Fibroblast of villous mesenchyme (primary cell): ENCODE measurements at regions not wholly inside any gene's neighbourhood (a gene's known extent, or its start where the extent isn't known, plus 50 kb on each side); places are given as distances from the start of the nearest gene placed in this dataset.

Source experiments
- DNase-seq: peaks from one replicate; pipeline ENCODE4 v3.0.0-alpha.2; 2010; ENCODE audit warnings: low read depth
- H3K4me3 ChIP-seq: 2 replicates; pipeline ENCODE4 v1.5.1; 2011; ENCODE audit warnings: low read depth, mild to moderate bottlenecking, low read length
- TF ChIP-seq, protein P1 (sequence below): IDR thresholded peaks from 2 replicates; pipeline ENCODE4 v1.5.1; 2012; ENCODE audit warnings: low read depth, mild to moderate bottlenecking, low read length; ENCODE audit not compliant: insufficient read depth

DNA sequence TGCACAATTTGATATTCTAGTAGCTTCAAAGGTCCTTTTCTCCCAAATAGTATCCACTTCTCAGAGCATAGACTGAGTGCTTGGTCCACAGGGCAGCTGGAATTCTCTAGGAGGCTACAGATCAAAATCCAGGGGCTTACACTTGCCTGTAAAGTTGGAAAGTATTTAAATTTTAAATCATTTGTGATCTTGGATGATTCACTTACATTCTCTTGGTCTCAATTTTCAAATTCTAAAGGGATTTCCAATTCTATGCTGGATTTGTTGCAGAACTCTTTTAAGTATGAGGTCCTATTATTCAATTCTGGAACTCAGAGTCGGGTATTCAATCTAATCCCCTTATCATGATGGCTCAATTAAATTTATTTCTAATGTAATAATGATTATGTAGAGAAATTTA lies 492.3 kb downstream of the NYAP2 start:
- TF ChIP-seq, protein P1, sequence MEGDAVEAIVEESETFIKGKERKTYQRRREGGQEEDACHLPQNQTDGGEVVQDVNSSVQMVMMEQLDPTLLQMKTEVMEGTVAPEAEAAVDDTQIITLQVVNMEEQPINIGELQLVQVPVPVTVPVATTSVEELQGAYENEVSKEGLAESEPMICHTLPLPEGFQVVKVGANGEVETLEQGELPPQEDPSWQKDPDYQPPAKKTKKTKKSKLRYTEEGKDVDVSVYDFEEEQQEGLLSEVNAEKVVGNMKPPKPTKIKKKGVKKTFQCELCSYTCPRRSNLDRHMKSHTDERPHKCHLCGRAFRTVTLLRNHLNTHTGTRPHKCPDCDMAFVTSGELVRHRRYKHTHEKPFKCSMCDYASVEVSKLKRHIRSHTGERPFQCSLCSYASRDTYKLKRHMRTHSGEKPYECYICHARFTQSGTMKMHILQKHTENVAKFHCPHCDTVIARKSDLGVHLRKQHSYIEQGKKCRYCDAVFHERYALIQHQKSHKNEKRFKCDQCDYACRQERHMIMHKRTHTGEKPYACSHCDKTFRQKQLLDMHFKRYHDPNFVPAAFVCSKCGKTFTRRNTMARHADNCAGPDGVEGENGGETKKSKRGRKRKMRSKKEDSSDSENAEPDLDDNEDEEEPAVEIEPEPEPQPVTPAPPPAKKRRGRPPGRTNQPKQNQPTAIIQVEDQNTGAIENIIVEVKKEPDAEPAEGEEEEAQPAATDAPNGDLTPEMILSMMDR: no peak
- DNase-seq: no peak

GRCh38 chr2:225891013-225891412 lies 491.5 kb downstream of the NYAP2 start:
- TF ChIP-seq, protein P1: no peak
- no peak for DNase-seq
- H3K4me3 ChIP-seq: no peak overlapping the region

More for the DNA sequence above, 492.3 kb downstream of the NYAP2 start:
- H3K4me3 ChIP-seq: no peak overlapping the region

GRCh38 chr2:225889452-225889851 lies 489.9 kb downstream of the NYAP2 start:
- H3K4me3 ChIP-seq: no peak overlapping the region
- TF ChIP-seq, protein P1: peak; percentile 73
- DNase-seq: peak; percentile 90

DNA sequence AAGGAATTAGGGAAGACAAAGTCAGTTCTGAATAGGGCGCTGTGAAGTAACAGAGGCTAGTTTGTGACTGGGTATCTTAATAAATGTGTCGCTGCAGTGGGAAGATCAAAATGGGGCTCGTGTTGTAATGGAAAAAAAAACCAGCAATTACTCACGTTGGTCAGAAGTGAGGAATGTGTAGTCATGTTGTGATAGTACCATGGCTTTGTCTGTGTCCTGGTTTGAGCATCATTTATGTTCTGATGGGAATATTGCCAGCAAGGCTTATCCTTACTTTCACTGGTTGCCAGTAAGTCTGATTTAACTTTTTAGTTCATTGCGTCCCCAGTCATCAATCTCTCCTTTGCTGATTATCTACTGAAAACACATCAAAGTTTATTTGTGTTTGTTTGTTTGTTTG lies 467.6 kb downstream of the NYAP2 start:
- TF ChIP-seq, protein P1: no peak
- DNase-seq: no peak
- no peak overlapping the region for H3K4me3 ChIP-seq

- peak; percentile 35 for DNase-seq
- no peak overlapping the region for H3K4me3 ChIP-seq
- TF ChIP-seq, protein P1: no peak
These were observed 466.0 kb downstream of the NYAP2 start for GRCh38 chr2:225865468-225865867.

DNA sequence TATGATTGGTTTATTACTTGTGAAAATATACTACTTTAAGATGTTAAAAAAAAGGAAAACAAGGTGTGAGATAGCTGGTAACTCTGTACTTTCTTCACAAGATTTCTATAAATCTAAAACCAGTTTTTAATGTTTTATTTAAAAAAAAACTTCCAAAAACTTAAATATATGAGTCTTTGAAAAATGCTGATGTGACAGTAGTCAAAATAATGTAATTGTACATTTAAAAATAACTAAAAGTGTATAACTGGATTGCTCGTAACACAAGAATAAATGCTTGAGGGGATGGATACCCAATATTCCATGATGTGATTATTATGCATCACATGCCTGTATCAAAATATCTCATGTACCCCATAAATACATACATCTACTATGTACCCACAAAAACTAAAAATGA lies 464.9 kb downstream of the NYAP2 start:
- TF ChIP-seq, protein P1: no peak
- no peak for DNase-seq
- H3K4me3 ChIP-seq: no peak overlapping the region

- TF ChIP-seq, protein P1: no peak
- H3K4me3 ChIP-seq: no peak overlapping the region
- peak; percentile 79 for DNase-seq
These were observed 443.4 kb downstream of the NYAP2 start for GRCh38 chr2:225842939-225843338.
